ENCODE measurements at regions not wholly inside any gene's neighbourhood (a gene's known extent, or its start where the extent isn't known, plus 50 kb on each side); places are given as distances from the start of the nearest gene placed in this dataset.

DNA sequence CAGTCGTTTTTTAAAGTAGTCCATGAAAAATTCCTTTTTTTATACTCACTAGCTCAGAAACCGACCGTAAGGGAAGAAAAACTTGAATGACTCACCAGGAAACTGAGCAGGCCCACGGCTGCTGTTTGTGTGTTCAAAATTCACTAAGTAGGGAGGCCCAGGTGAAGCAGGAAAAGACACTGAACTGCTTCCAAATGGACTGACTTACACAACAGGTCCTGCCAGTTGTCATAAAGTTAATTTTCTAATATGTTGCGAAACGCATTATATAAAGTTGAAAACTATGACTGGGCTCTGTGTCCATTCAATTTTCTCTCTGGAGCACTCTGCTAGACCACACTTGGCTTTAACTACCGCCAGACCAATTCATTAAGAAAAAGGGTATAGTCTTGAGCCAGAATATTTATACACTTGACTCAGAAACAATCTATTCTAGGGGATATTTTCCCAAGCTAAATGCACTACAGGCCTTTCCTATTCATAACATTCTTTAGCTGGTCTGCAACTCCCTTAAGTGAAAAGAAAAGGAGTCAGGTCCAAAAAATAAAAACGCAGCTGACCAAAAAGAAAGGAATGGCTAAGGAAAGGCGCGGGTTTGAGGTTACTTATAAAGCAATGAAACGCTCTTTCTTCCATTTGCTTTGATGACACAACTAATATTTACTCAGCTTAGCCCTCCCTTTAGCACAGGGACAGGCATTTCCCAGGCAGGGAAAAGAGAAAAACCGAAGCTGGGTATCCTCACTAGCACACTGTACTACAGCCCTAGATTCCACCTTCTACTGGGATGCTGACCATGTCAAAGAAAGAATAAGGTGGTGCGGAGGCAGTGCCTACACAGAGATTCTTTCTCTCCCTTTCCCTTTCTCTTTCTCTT lies 306.3 kb upstream of the ESRRG start:
- no peak for TF ChIP-seq POLR2AphosphoS5 (IDR thresholded peaks at IDR 0.05)
- TF ChIP-seq CTCF (IDR thresholded peaks at IDR 0.05) = no peak
- no peak for TF ChIP-seq EP300 (IDR thresholded peaks at IDR 0.05)
- no peak for TF ChIP-seq POLR2A (IDR thresholded peaks at IDR 0.05)
